GM23338 (cell line): ENCODE measurements at regions not wholly inside any gene's neighbourhood (a gene's known extent, or its start where the extent isn't known, plus 50 kb on each side); places are given as distances from the start of the nearest gene placed in this dataset.

Experiments
- ATAC-seq: fragments of 200-7000 bp; cut with Tn5 transposase; 3 replicates; pipeline ENCODE4 v1.9.1; 2020
- DNase-seq: peaks from one replicate; pipeline ENCODE4 v3.0.0-alpha.2; 2015; ENCODE audit warnings: low spot score
- H2AFZ ChIP-seq: fragments of 200-600 bp; sonication (generic); 2 replicates; pipeline ENCODE4 v1.8.0; 2016; ENCODE audit warnings: antibody characterized with exemption, mild to moderate bottlenecking, moderate library complexity
- H3F3A ChIP-seq: fragments of 200-600 bp; sonication (generic); replicated peaks from 2 replicates; pipeline ENCODE4 v1.8.0; 2017; ENCODE audit warnings: antibody characterized with exemption, mixed run types, low read depth
- H3K27ac ChIP-seq: fragments of 200-600 bp; sonication (generic); 2 replicates; pipeline ENCODE4 v1.6.1; 2016; ENCODE audit warnings: low read depth
- H3K27me3 ChIP-seq: fragments of 200-600 bp; sonication (generic); 2 replicates; pipeline ENCODE4 v1.8.0; 2016; ENCODE audit warnings: mild to moderate bottlenecking, mixed run types, moderate library complexity; ENCODE audit not compliant: insufficient read depth
- H3K36me3 ChIP-seq: fragments of 200-600 bp; sonication (generic); 2 replicates; pipeline ENCODE4 v1.8.0; 2016; ENCODE audit warnings: mild to moderate bottlenecking; ENCODE audit not compliant: insufficient read depth
- H3K4me1 ChIP-seq: fragments of 200-600 bp; sonication (generic); 2 replicates; pipeline ENCODE4 v1.8.0; 2016; ENCODE audit warnings: mild to moderate bottlenecking, moderate library complexity; ENCODE audit not compliant: insufficient read depth
- H3K4me2 ChIP-seq: fragments of 200-600 bp; sonication (generic); 2 replicates; pipeline ENCODE4 v1.7.1; 2017; ENCODE audit warnings: mixed run types
- H3K4me3 ChIP-seq: fragments of 200-600 bp; sonication (generic); 2 replicates; pipeline ENCODE4 v1.6.1; 2016; ENCODE audit warnings: mixed run types
- H3K79me2 ChIP-seq: fragments of 200-600 bp; sonication (generic); replicated peaks from 2 replicates; pipeline ENCODE4 v1.8.0; 2017; ENCODE audit warnings: mild to moderate bottlenecking; ENCODE audit not compliant: insufficient read depth
- H3K9me2 ChIP-seq: fragments of 200-600 bp; sonication (generic); 2 replicates; pipeline ENCODE4 v1.8.0; 2017; ENCODE audit not compliant: insufficient read depth
- H4K20me1 ChIP-seq: fragments of 200-600 bp; sonication (generic); replicated peaks from 2 replicates; pipeline ENCODE4 v1.8.0; 2017; ENCODE audit warnings: mild to moderate bottlenecking; ENCODE audit not compliant: insufficient read depth
- H3K27ac Mint-ChIP-seq: 2 replicates; pipeline ENCODE4 v1.8.0; 2020; ENCODE audit warnings: inconsistent platforms, mild to moderate bottlenecking, moderate library complexity, mixed read lengths
- H3K27me3 Mint-ChIP-seq: 3 replicates; pipeline ENCODE4 v1.8.0; 2022; ENCODE audit warnings: low read depth, mild to moderate bottlenecking, moderate library complexity, mixed read lengths, inconsistent platforms; ENCODE audit not compliant: insufficient read depth, poor library complexity
- H3K36me3 Mint-ChIP-seq: 3 replicates; pipeline ENCODE4 v1.8.0; 2021; ENCODE audit warnings: low read depth, mild to moderate bottlenecking, inconsistent platforms, moderate library complexity, mixed read lengths
- H3K4me1 Mint-ChIP-seq: 3 replicates; pipeline ENCODE4 v1.8.0; 2020; ENCODE audit warnings: mild to moderate bottlenecking, inconsistent platforms, mixed read lengths
- H3K4me3 Mint-ChIP-seq: 3 replicates; pipeline ENCODE4 v1.8.0; 2021; ENCODE audit warnings: moderate library complexity, mild to moderate bottlenecking, inconsistent platforms, mixed read lengths
- H3K9me3 Mint-ChIP-seq: 3 replicates; pipeline ENCODE4 v1.8.0; 2020; ENCODE audit warnings: moderate library complexity, mild to moderate bottlenecking, inconsistent platforms, mixed read lengths
- CTCF ChIP-seq, 2 experiments: fragments of 200-600 bp in 1 of 2; sonication (generic) in 1 of 2; conservative IDR thresholded peaks; 2 replicates each; pipeline versions ENCODE4 v1.5.1 to v1.6.1; 2016 to 2017; ENCODE audit warnings: antibody characterized with exemption in 2 of 2, low read depth in 2 of 2, mild to moderate bottlenecking in 2 of 2, moderate library complexity in 1 of 2
- EZH2 ChIP-seq: fragments of 200-600 bp; sonication (generic); IDR thresholded peaks from one replicate; pipeline ENCODE4 v1.8.0; 2017; ENCODE audit warnings: antibody characterized with exemption, mild to moderate bottlenecking, low read depth; ENCODE audit not compliant: unreplicated experiment
- POLR2AphosphoS5 ChIP-seq: IDR thresholded peaks from 2 replicates; pipeline ENCODE4 v1.6.1; 2016; ENCODE audit warnings: antibody characterized with exemption, low read depth
- REST ChIP-seq: IDR thresholded peaks from one replicate; pipeline ENCODE4 v1.6.1; 2018; ENCODE audit warnings: antibody characterized with exemption; ENCODE audit not compliant: unreplicated experiment
- ZNF114 ChIP-seq: fragments of 250-450 bp; sonication (Bioruptor Pico); IDR thresholded peaks from 2 replicates; pipeline ENCODE4 v1.5.0; 2020; ENCODE audit warnings: mild to moderate bottlenecking, moderate library complexity
- ZNF331 ChIP-seq: fragments of 250-450 bp; sonication (Bioruptor Pico); IDR thresholded peaks from 2 replicates; pipeline ENCODE4 v1.5.0; 2020; ENCODE audit warnings: low read depth, mild to moderate bottlenecking, moderate library complexity
- ZNF462 ChIP-seq: fragments of 250-450 bp; sonication (Bioruptor Pico); IDR thresholded peaks from 2 replicates; pipeline ENCODE4 v1.5.0; 2020; ENCODE audit warnings: mild to moderate bottlenecking, moderate library complexity

GRCh38 chr9:7375013-7375511 lies 424.5 kb downstream of the DMAC1 start:
- peaks cover 3% of the 10 kb centered on the region for H3K27me3 Mint-ChIP-seq
- no peak overlapping the region for H3K4me2 ChIP-seq
- H3K36me3 Mint-ChIP-seq: no peaks in the 10 kb centered on the region
- no peak for DNase-seq
- TF ChIP-seq POLR2AphosphoS5 (no peak), CTCF (conservative IDR thresholded peaks at IDR 0.05; ENCODE audit: low read depth in 2 of 2) (no peak), ZNF331 (CRISPR knock-in tag) (no peak), EZH2 (no peak), ZNF462 (CRISPR knock-in tag) (no peak), ZNF114 (CRISPR knock-in tag) (no peak), REST (no peak)
- peaks cover 3% of the 10 kb centered on the region; the same call in 2 of the 3 replicates for H3K9me3 Mint-ChIP-seq
- H3K4me1 Mint-ChIP-seq: no peaks in the 10 kb centered on the region
- ATAC-seq: no peak
- no peaks in the 10 kb centered on the region for H3K27me3 ChIP-seq
- H2AFZ ChIP-seq: no peak overlapping the region
- no peak overlapping the region for H3K27ac Mint-ChIP-seq
- no peaks in the 10 kb centered on the region for H3F3A ChIP-seq
- no peak overlapping the region for H3K27ac ChIP-seq
- H3K9me2 ChIP-seq: no peaks in the 10 kb centered on the region
- H3K4me3 Mint-ChIP-seq: no peak overlapping the region
- no peaks in the 10 kb centered on the region for H3K4me1 ChIP-seq
- no peaks in the 10 kb centered on the region for H4K20me1 ChIP-seq
- H3K36me3 ChIP-seq: no peaks in the 10 kb centered on the region
- H3K79me2 ChIP-seq: no peaks in the 10 kb centered on the region
- H3K4me3 ChIP-seq: no peak overlapping the region
